PC-9 (cell line): ENCODE measurements at regions not wholly inside any gene's neighbourhood (a gene's known extent, or its start where the extent isn't known, plus 50 kb on each side); places are given as distances from the start of the nearest gene placed in this dataset.
A peak's percentile ranks its signal among the peaks of the same experiment; 100 is the strongest.

ENCODE experiments used
- BruUV-seq: library from RNA; stranded (reverse); fragments of 400-500 nt; replicated peaks from 2 replicates; lab custom pipeline; 2021; lab: Mats Ljungman, UMichigan
- CTCF ChIA-PET: fragments of 300-600 bp; sonication (Branson Sonifier 250); formaldehyde crosslinking; loops from one replicate; lab custom pipeline; 2022; ENCODE audit warnings: antibody characterized with exemption; lab: Charles Lee
- POLR2A ChIA-PET: fragments of 300-600 bp; sonication (Branson Sonifier 250); formaldehyde crosslinking; loops from one replicate; lab custom pipeline; 2022; ENCODE audit warnings: antibody characterized with exemption; ENCODE audit not compliant: unreplicated experiment; lab: Charles Lee
- DNase-seq, 2 experiments: peaks; one replicate each; pipeline versions ENCODE4 v3.0.0 to v3.0.0-alpha.2; 2015 to 2022; ENCODE audit warnings: mixed read lengths in 1 of 2
- H2AFZ ChIP-seq: fragments of 200-600 bp; sonication (generic); 2 replicates; pipeline ENCODE4 v1.8.1; 2017; ENCODE audit warnings: antibody characterized with exemption
- H3F3A ChIP-seq: fragments of 200-600 bp; sonication (generic); 2 replicates; pipeline ENCODE4 v1.8.1; 2017; ENCODE audit warnings: antibody characterized with exemption, mild to moderate bottlenecking, low read depth; ENCODE audit not compliant: insufficient read depth
- H3K27ac ChIP-seq: fragments of 200-600 bp; sonication (generic); 2 replicates; pipeline ENCODE4 v1.6.1; 2016; ENCODE audit warnings: mixed run types
- H3K27me3 ChIP-seq: fragments of 200-600 bp; sonication (generic); 2 replicates; pipeline ENCODE4 v1.6.1; 2016; ENCODE audit warnings: low read depth, mixed run types; ENCODE audit not compliant: insufficient read depth
- H3K36me3 ChIP-seq: fragments of 200-600 bp; sonication (generic); 2 replicates; pipeline ENCODE4 v1.6.1; 2016; ENCODE audit warnings: low read depth, mixed run types
- H3K4me1 ChIP-seq: fragments of 200-600 bp; sonication (generic); replicated peaks from 2 replicates; pipeline ENCODE4 v1.6.1; 2016; ENCODE audit warnings: mixed run types; ENCODE audit not compliant: insufficient read depth
- H3K4me2 ChIP-seq: fragments of 200-600 bp; sonication (generic); 2 replicates; pipeline ENCODE4 v1.6.1; 2017; ENCODE audit warnings: mixed run types
- H3K4me3 ChIP-seq: fragments of 200-600 bp; sonication (generic); 2 replicates; pipeline ENCODE4 v1.6.1; 2016; ENCODE audit warnings: mixed run types
- H3K79me2 ChIP-seq: fragments of 200-600 bp; sonication (generic); 2 replicates; pipeline ENCODE4 v1.6.1; 2017; ENCODE audit warnings: low read depth, mixed run types
- H3K9me2 ChIP-seq: fragments of 200-600 bp; sonication (generic); 2 replicates; pipeline ENCODE4 v1.8.1; 2017; ENCODE audit warnings: mild to moderate bottlenecking; ENCODE audit not compliant: insufficient read depth
- H3K9me3 ChIP-seq: fragments of 200-600 bp; sonication (generic); 2 replicates; pipeline ENCODE4 v1.8.1; 2016; ENCODE audit warnings: low read depth; ENCODE audit not compliant: insufficient read depth
- H4K20me1 ChIP-seq: fragments of 200-600 bp; sonication (generic); 2 replicates; pipeline ENCODE4 v1.8.1; 2017; ENCODE audit not compliant: insufficient read depth
- EZH2 ChIP-seq: fragments of 200-600 bp; sonication (generic); IDR thresholded peaks from 2 replicates; pipeline ENCODE4 v1.8.0; 2017; ENCODE audit warnings: antibody characterized with exemption, low read depth
- intact Hi-C: fragments of 100-400 bp; cut with micrococcal nuclease; formaldehyde crosslinking; loops from one replicate; pipeline ENCODE4 v1.10.0; 2022; ENCODE audit not compliant: unreplicated experiment
- TF ChIP-seq, protein P1 (sequence below): fragments of 200-600 bp; sonication (generic); conservative IDR thresholded peaks from 2 replicates; pipeline ENCODE4 v1.6.1; 2017; ENCODE audit warnings: mixed run types, antibody characterized with exemption, mild to moderate bottlenecking, moderate library complexity

- Histone ChIP-seq H2AFZ (no peak overlapping the region), H3K36me3 (no peaks in the 10 kb centered on the region), H3K27me3 (peaks cover 43% of the 10 kb centered on the region), H3K4me1 (no peaks in the 10 kb centered on the region), H3K9me2 (no peaks in the 10 kb centered on the region), H3K79me2 (no peaks in the 10 kb centered on the region), H3K27ac (no peak overlapping the region), H3K4me2 (no peak overlapping the region), H3F3A (no peaks in the 10 kb centered on the region), H3K9me3 (no peaks in the 10 kb centered on the region), H4K20me1 (0 out of 2 replicates have a peak, but pooled peaks cover 3% of the 10 kb centered on the region), H3K4me3 (no peak overlapping the region)
- no TSS peak for BruUV-seq
- ChIA-PET POLR2A (no interaction called here), CTCF (interaction anchor here (1.0 to 1.7 kb wide), 2 partner anchors 187 to 188 kb away, joined by 4 to 9 read pairs; no protein-coding TSS in a partner anchor)
- intact Hi-C loops: no loop called here
- peak in 1 of 2 experiments; percentile 38 for DNase-seq
- TF ChIP-seq, protein P1, sequence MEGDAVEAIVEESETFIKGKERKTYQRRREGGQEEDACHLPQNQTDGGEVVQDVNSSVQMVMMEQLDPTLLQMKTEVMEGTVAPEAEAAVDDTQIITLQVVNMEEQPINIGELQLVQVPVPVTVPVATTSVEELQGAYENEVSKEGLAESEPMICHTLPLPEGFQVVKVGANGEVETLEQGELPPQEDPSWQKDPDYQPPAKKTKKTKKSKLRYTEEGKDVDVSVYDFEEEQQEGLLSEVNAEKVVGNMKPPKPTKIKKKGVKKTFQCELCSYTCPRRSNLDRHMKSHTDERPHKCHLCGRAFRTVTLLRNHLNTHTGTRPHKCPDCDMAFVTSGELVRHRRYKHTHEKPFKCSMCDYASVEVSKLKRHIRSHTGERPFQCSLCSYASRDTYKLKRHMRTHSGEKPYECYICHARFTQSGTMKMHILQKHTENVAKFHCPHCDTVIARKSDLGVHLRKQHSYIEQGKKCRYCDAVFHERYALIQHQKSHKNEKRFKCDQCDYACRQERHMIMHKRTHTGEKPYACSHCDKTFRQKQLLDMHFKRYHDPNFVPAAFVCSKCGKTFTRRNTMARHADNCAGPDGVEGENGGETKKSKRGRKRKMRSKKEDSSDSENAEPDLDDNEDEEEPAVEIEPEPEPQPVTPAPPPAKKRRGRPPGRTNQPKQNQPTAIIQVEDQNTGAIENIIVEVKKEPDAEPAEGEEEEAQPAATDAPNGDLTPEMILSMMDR: no peak
- no peak for TF ChIP-seq EZH2
Measured at GRCh38 chr15:77819851-77820728, 187.4 kb upstream of the LINGO1 start.

GRCh38 chr15:77819048-77819850, 186.5 kb upstream of the LINGO1 start:
- ChIA-PET POLR2A (no interaction called here), CTCF (no interaction called here)
- H3K27me3 ChIP-seq: peaks cover 37% of the 10 kb centered on the region
- no peak for DNase-seq
- H3K27ac ChIP-seq: no peak overlapping the region
- no peaks in the 10 kb centered on the region for H3K9me3 ChIP-seq
- BruUV-seq: no TSS peak
- H3K4me3 ChIP-seq: no peak overlapping the region
- no peaks in the 10 kb centered on the region for H3F3A ChIP-seq
- H3K9me2 ChIP-seq: no peaks in the 10 kb centered on the region
- H3K79me2 ChIP-seq: no peaks in the 10 kb centered on the region
- H4K20me1 ChIP-seq: 0 out of 2 replicates have a peak, but pooled peaks cover 3% of the 10 kb centered on the region
- intact Hi-C loops: no loop called here
- no peaks in the 10 kb centered on the region for H3K4me1 ChIP-seq
- H2AFZ ChIP-seq: no peak overlapping the region
- H3K4me2 ChIP-seq: no peak overlapping the region
- TF ChIP-seq EZH2: no peak
- TF ChIP-seq, protein P1: no peak
- H3K36me3 ChIP-seq: no peaks in the 10 kb centered on the region

GRCh38 chr15:77818484-77819047, 185.9 kb upstream of the LINGO1 start:
- Histone ChIP-seq H3K27ac (no peak overlapping the region), H3K4me1 (no peaks in the 10 kb centered on the region), H3K79me2 (no peaks in the 10 kb centered on the region), H3K9me2 (no peaks in the 10 kb centered on the region), H3F3A (no peaks in the 10 kb centered on the region), H3K9me3 (no peaks in the 10 kb centered on the region), H3K4me3 (no peak overlapping the region), H3K27me3 (peaks cover 42% of the 10 kb centered on the region), H2AFZ (no peak overlapping the region), H3K4me2 (no peak overlapping the region), H4K20me1 (0 out of 2 replicates have a peak, but pooled peaks cover 3% of the 10 kb centered on the region), H3K36me3 (no peaks in the 10 kb centered on the region)
- no peak for DNase-seq
- no TSS peak for BruUV-seq
- POLR2A ChIA-PET: no interaction called here
- CTCF ChIA-PET: no interaction called here
- intact Hi-C loops: no loop called here
- no peak for TF ChIP-seq EZH2
- TF ChIP-seq, protein P1: no peak
